Right ventricle myocardium inferior (tissue), 1 donor: ENCODE measurements at regions not wholly inside any gene's neighbourhood (a gene's known extent, or its start where the extent isn't known, plus 50 kb on each side); places are given as distances from the start of the nearest gene placed in this dataset.
"Not testable (repeated sequence)": the region's sequence is repeated elsewhere in the genome, so short reads cannot be mapped to it uniquely, and the experiment has no call there.

Experiments used
- ATAC-seq: fragments of 200-7000 bp; cut with Tn5 transposase; one replicate; pipeline ENCODE4 v1.9.1; 2020; ENCODE audit warnings: mild to moderate bottlenecking, moderate library complexity
- DNase-seq: peaks from one replicate; pipeline ENCODE4 v3.0.0; 2021; ENCODE audit errors: missing footprints
- intact Hi-C: fragments of 100-400 bp; cut with DNase I; formaldehyde crosslinking; loops from one replicate; pipeline ENCODE4 v1.11.0; 2022
- donor health status: DM: no; HTN: yes; CAD: no; lungs with severe emphysema.

DNA sequence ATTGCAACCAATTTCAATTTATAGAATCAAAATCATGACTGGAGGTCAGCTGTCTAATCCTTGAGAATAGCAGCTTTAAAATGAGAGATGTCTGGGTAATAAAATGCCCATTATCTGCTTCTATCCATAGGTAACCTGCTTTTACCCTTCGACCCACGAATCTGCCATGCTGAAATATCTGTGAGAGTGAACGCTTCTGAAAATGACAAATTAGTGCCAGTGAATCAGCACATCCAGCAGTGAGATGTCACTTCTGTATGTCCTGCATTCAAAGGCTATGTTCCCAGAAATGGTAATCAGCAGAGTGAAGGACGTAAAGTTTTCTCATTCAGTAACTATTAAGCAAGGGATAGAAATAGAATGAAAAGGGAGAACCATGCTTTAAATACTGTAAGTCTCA, 532.4 kb upstream of the ITGA1 start:
- no peak for ATAC-seq
- intact Hi-C loops, result no loop called here
- DNase-seq, result no peak

DNA sequence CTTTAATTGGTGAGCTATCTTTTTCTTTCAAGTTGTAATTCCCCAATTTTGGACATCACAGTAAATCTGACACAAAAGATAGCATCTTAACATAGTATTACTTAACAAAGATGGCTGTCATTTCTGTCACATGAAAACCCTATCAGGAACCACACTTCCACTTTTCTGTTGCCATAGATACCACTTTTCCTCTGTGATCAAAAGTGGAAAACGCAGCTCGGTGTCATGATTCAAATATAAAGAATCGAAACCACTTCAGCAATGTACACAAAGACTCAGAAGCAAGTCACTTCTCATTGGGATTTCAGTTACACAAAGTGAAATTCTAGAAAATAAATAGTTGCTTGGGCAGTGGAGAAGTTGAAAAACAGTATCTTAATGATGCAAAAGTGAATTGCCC, 524.9 kb upstream of the ITGA1 start:
- intact Hi-C loops, result no loop called here
- DNase-seq (no peak), ATAC-seq (no peak)

DNA sequence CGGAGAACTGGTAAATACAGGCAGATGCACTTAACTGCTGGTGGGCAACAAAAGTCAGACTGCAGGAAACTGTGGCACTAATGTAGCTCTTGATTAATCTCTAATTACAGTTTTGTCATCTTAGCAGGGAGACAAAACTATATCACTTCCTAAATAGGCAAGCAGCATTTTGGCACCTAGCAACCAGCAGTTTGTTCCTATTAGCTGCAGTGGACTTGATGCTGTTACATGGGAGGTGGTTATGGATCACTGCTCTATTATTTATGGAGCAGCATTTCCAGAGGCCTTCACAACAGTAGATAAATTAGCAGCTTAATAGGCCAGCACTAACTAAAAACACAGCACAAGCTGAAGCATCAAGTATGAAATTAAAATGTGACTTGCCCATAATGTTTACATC, 518.3 kb upstream of the ITGA1 start:
- intact Hi-C loops, result no loop called here
- ATAC-seq (no peak), DNase-seq (no peak)

DNA sequence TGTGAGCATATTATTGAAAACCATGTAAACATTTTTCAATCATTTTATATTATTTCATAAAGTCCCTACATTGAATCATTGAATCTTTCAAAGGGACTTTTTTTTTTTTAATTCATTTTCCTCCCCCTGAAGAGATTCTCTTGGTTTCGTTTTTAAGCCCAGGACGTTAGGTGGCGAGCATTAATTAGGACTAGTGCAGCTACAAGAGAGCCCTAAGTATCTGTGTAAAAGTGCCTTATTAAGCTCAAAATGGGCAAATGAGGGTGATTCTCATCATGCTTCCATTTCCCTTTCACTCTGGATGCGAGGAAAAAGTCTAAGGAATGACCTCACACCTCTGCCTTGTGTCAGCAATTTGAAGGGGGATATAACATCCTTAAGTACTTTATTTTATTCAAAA, 517.9 kb upstream of the ITGA1 start:
- intact Hi-C loops, result no loop called here
- no peak for ATAC-seq
- DNase-seq, result no peak

DNA sequence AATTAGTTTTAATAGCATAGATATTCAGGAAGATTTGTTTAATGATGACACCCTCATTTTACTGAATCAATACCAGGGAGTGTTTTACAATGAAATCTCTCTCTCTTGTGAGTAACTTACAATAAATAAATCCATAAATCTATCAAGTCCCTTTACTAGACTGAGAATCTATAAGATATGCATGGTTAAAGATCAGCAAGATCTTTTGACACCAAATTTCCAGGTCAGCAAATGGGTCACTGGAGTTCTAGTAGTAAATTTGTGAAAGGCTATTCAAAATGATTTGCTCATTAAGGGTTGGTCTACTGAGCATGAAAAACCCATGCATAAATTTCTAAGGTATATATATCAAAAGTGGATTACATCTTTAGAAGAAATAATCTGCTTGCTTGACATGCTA, 512.1 kb upstream of the ITGA1 start:
- ATAC-seq (no peak), DNase-seq (no peak)
- intact Hi-C loops, result no loop called here

DNA sequence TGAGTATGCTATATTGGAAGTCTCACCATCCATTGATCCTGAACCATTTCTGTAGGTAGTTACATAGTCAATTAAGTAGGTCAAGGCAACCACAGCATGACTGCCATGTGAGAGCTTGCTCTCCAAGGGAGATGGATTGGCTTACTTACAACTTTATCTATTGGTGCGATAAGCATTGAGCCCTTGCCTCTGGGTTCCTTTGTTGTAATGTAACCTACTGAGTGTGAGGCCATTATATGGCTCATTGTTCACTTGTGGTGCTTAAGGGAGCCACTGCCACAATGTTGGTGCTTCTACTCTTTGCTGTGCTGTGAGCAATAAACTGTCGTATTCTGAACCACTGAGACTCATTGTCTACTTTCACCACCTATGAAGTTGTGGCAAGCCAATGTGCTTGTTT, 510.6 kb upstream of the ITGA1 start:
- DNase-seq (no peak), ATAC-seq (no peak)
- intact Hi-C loops, result no loop called here

DNA sequence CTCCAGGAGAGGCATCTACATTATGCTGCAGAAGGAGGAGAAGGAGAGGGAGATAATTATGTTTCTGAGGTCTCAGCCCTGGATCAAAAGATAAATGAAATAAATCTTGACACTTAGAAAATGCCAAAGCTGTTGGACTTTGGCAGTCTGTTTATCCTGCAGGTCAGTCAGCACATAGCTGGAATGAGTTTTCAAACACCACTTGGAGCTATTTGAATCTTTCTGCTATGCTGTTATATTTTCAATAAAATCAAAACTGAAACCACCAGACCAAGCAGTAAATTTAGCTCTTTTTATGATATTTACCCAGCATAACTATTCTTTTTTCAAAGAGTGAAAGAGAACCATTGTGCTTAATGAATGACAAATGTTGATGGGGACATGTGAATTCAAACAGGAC, 505.1 kb upstream of the ITGA1 start:
- intact Hi-C loops, result no loop called here
- ATAC-seq (no peak), DNase-seq (no peak)

DNA sequence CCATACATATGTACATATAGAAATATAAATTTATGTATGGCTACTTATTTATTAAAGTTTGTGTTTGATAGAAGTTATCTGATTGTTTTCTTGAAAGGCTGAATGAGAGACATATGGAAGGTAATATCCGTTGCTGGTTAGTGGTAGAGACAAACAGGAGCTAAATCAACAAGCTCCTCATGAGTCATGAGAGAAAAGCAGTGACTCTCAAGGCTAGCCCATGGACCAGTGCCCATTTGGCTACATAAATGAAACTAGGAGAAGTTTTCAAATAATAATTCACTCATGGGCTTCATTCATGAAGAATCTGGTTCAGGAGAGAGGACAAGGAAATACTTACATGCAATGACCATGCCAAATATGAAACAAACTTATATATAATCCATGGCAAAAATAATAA, 504.5 kb upstream of the ITGA1 start:
- no peak for ATAC-seq
- no peak for DNase-seq
- intact Hi-C loops, result no loop called here

DNA sequence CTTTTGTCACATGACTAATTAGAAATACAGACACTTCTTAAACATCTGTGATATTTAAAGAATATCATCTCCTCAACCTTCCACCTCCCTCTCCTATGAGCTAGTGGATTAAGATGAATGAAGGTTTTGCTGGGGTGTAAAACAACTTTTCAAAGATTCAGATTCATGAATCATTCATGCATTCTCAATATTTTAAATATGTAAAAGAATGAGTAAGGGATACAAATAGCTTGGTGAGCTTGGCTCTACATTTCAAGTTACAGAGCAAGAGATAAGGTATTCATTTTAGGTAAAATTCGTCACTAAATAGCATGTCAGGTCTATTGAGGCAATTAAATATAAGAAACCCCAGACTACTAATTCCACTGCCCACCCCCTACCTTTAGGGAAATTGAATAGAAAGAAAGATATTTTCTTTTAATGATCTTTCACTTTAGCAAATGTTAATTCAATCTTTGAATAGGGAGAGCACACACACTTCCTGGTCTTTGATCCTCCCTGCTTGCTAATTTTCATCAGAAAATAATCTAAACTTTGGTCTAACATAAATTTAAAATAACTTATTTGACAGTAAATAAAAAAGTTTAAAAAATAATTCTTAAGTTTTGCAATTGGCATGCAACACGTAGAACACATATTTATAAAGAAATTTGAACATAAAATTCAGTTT, 486.9 kb upstream of the ITGA1 start:
- no peak for DNase-seq
- intact Hi-C loops, result no loop called here
- no peak for ATAC-seq

DNA sequence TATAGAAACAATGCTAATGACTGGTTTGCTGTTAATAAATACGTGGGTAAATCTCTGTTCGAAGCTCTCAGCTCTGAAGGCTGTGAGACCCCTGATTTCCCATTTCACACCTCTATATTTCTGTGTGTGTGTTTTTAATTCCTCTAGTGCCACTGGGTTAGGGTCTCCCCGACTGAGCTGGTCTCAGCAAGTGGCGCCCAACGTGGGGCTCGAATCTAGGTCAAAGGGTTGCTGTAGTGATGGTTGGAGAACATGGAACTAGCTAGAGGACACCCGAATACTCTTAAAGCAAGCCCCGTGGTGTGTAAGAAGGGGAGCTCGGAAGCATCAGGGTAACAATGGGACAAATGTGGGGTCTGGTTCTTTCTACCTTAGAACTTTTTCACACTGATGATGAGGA, 482.9 kb upstream of the ITGA1 start:
- ATAC-seq, intact Hi-C loops, DNase-seq: not testable (repeated sequence)

DNA sequence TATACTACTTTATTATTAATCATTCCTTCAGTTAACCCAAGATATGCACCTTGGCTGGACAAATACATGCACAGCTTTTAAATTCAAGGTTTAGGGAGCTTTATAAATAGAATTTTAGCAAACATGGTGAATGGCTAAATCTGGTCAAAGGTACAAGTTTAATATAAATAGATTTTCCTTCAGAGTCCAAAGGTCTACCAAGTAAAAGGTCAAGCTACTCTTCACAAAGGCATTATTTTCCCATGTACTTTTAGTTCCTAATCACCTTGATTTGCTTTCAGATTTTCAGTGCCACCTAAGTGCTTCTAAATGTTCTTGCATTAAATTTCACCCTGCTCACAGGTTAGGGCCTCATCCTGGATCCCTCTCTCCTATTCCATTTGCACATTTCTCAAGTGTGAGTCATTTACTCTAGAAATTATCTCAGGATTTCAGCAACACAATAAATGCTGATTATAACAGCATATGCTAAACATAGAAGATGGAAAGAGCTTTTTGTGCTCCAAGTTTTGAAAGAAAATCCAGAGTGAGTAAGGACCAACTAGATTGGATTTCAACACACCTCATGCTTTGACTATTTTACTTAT, 459.4 kb upstream of the ITGA1 start:
- no peak for DNase-seq
- intact Hi-C loops, result no loop called here
- no peak for ATAC-seq

DNA sequence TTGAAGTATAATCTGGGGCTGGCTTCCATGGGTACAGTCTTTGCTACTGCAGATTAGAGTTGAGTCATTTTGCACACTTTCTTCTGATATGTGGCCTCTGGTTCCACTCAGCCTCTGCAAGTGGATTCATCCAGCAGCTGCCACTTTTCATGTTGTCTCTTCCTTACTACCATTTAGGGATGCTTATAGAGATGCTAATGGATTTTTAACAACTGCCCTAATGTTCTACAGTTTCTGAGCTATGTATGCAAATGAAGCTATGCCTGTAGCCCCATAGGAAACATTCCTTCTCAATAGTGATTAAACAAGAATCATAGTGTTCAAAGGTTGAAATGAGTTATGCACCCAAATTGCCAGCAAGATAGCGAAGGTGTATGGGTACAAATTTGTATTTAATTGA, 456.0 kb upstream of the ITGA1 start:
- ATAC-seq, result no peak
- DNase-seq, result no peak
- intact Hi-C loops, result no loop called here

DNA sequence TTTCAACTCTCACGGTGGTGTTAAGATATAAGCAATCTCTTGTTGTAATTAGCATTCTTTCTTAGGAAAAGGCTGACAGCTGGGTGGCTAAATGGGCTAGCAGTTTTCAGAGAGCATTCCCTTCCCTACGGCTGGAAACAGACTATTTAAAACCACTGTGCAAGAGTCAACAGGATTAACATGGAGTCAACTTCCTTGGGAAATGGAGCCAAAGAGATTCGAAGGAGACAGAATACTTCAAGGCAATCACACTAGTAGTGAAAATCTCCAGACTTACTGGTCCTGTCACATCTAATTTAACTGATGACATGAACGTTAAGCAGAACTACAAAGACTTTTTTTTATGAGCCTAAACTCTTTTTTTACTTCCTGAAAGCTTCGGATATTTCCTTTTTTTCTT, 453.3 kb upstream of the ITGA1 start:
- no peak for DNase-seq
- no peak for ATAC-seq
- intact Hi-C loops, result no loop called here

DNA sequence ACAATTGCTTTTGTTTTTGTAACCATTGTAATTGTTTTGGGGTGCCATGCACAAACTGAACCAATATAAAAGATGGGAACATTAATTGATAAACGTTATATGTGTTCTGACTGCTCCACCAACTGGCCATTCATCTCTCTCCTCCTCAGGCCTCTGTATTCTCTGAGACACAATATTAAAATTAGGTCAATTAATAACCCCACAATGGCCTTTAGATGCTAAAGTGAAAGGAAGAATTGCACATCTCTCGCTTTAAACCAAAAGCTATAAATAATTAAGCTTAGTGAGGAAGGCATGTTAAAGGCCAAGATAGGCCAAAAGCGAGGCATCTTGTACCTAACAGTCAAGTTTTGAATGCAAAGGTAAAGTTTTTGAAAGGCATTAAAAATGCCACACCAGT, 448.4 kb upstream of the ITGA1 start:
- intact Hi-C loops, result no loop called here
- no peak for ATAC-seq
- DNase-seq, result no peak

DNA sequence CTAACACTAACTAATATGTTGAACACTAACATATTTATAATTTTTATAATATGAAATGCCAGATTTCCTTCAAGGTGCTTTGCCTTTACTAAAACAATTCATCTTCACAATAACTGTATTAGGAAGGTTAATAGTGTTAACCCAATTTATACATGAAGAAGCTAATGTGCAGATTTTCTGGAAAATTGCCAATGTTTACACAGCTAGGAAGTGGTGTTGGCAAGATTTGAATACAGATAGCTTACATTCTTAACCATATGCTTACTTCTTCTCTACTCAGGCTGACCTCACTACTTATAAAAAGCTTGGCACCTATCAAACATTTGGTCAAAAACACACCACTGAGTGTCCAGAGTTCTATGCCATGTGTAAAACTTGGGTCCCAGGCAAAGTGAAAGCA, 445.4 kb upstream of the ITGA1 start:
- DNase-seq (no peak), ATAC-seq (no peak)
- intact Hi-C loops, result no loop called here

DNA sequence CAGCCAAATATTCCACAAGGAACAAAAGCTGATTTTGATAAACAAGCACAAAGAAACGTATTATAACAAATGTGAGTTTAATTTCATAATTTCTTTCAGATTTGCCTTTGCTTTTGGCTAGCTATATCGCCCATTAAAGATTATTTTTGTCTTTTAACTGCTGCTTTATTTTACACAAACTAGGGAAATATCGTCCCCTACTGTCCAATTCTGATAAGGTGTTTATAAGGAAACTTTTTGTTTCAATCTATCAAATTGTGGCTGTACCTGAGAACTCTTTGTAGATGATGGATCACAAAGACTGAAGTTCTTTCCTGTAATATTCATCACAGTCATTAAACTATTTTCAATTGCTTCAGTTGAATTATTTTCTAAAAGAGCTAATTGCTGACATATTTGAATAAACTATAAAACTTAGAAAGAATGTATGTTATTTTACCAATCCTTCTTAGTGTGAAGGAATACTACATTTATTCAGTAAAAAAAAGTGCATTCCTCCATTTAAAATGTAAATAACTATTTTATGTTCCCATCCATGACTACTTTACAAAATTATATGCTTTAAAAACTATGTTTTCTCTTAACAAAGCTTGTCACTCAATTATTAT, 431.3 kb upstream of the ITGA1 start:
- ATAC-seq (no peak), DNase-seq (no peak)
- intact Hi-C loops, result no loop called here

DNA sequence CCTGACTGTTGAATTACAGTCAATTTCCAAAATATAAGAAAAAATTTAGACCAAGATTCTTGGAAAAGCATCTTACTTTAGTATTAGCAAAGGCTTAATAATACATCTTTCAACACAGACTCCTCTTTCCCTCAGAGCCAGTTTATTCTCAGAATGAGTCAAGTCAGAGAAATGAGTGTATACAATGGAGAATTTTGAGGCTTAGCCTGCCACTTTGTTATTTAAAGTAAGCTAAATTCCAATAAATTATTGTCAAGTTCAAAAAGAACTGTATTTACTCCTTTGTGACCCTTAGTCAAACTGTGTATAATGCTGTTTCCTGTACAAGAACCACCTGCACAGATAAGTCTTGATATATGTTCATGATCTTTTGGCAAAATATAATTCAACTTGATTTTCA, 428.5 kb upstream of the ITGA1 start:
- no peak for ATAC-seq

DNA sequence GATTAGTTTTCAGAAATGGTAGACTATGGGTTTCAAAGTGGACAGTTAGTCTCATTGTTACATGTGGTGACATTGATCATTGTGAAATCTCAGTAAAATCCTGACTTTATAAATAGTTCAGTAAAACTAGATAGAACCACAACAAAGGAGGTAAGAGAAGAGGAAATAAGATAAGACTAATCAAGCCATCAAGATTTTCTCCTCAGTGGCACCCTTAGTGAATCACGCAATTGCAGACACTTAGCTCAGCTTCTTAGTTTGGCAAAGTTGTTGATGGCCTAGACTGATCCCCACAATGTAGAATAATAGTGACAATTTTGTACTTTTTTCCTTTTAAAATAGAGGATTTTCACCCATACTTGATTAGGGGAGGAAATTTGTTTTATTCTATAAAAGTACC, 426.7 kb upstream of the ITGA1 start:
- no peak for ATAC-seq
- no peak for DNase-seq
- intact Hi-C loops, result no loop called here

More for the DNA sequence above, 428.5 kb upstream of the ITGA1 start:
- intact Hi-C loops, result no loop called here
- DNase-seq, result no peak

DNA sequence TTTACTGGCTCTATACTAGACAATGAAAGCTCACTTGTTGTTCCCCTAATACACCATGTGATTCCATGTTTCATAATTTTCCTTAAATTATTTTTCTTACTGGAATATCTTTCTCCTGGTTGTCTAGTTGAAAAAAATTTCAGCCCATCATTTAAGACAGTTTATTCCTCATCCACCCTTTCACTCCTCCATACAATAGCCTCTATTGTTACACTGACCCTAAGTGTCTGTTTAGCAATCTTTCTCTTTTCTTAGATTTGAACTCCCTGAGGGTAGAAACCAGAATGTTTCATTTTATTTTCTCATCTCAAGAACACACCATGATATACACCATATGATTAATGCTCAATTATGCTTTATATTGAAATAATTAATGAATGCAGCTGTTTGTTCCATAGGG, 413.4 kb upstream of the ITGA1 start:
- intact Hi-C loops, result no loop called here

DNA sequence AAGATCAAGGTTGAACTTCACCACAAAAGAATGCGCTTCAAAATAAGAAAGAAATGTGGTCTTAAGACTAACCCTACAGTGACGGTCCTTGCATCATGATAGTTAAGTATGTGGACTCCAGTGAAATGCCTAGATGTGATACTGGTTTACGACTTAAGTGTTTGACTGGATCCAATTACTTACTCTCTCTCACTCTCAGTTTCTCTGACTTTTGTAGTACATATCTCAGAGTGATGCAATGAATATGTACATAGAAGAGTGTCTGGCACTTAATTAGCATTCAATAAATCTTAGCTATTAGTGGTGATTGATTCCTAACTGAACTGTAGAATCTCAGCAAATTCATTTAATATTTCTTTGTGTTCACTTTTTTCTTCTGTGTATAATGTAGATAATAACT, 411.7 kb upstream of the ITGA1 start:
- ATAC-seq (no peak), DNase-seq (no peak)
- intact Hi-C loops, result no loop called here

More for the DNA sequence above, 413.4 kb upstream of the ITGA1 start:
- ATAC-seq (no peak), DNase-seq (no peak)

DNA sequence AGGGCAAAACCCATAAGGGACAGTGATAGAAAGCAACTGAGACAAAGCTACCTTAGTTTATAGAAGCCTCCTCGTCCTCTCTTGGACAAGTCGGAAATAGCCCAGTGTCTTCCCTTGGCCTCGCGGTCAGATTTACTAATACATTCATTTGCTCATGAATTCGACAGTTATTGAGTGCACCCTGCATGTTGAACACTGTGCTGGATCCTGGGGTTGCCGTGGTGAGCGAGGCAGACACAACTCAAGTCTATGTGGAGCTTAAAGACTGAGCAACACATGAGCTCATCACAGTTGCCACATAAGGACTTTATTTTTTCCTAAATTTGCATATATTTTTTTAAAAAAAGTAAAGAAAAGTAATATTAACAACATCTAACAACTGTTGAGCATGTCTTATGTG, 411.1 kb upstream of the ITGA1 start:
- DNase-seq (no peak), ATAC-seq (no peak)
- intact Hi-C loops, result no loop called here
